PC-9 (cell line): ENCODE measurements at regions not wholly inside any gene's neighbourhood (a gene's known extent, or its start where the extent isn't known, plus 50 kb on each side); places are given as distances from the start of the nearest gene placed in this dataset.

Experiments
- BruUV-seq: library from RNA; stranded (reverse); fragments of 400-500 nt; replicated peaks from 2 replicates; lab custom pipeline; 2021; lab: Mats Ljungman, UMichigan
- CTCF ChIA-PET: fragments of 300-600 bp; sonication (Branson Sonifier 250); formaldehyde crosslinking; loops from one replicate; lab custom pipeline; 2022; ENCODE audit warnings: antibody characterized with exemption; lab: Charles Lee
- POLR2A ChIA-PET: fragments of 300-600 bp; sonication (Branson Sonifier 250); formaldehyde crosslinking; loops from one replicate; lab custom pipeline; 2022; ENCODE audit warnings: antibody characterized with exemption; ENCODE audit not compliant: unreplicated experiment; lab: Charles Lee
- DNase-seq, 2 experiments: peaks; one replicate each; pipeline versions ENCODE4 v3.0.0 to v3.0.0-alpha.2; 2015 to 2022; ENCODE audit warnings: mixed read lengths in 1 of 2
- H2AFZ ChIP-seq: fragments of 200-600 bp; sonication (generic); 2 replicates; pipeline ENCODE4 v1.8.1; 2017; ENCODE audit warnings: antibody characterized with exemption
- H3F3A ChIP-seq: fragments of 200-600 bp; sonication (generic); 2 replicates; pipeline ENCODE4 v1.8.1; 2017; ENCODE audit warnings: antibody characterized with exemption, mild to moderate bottlenecking, low read depth; ENCODE audit not compliant: insufficient read depth
- H3K27ac ChIP-seq: fragments of 200-600 bp; sonication (generic); 2 replicates; pipeline ENCODE4 v1.6.1; 2016; ENCODE audit warnings: mixed run types
- H3K27me3 ChIP-seq: fragments of 200-600 bp; sonication (generic); 2 replicates; pipeline ENCODE4 v1.6.1; 2016; ENCODE audit warnings: low read depth, mixed run types; ENCODE audit not compliant: insufficient read depth
- H3K36me3 ChIP-seq: fragments of 200-600 bp; sonication (generic); 2 replicates; pipeline ENCODE4 v1.6.1; 2016; ENCODE audit warnings: low read depth, mixed run types
- H3K4me1 ChIP-seq: fragments of 200-600 bp; sonication (generic); replicated peaks from 2 replicates; pipeline ENCODE4 v1.6.1; 2016; ENCODE audit warnings: mixed run types; ENCODE audit not compliant: insufficient read depth
- H3K4me2 ChIP-seq: fragments of 200-600 bp; sonication (generic); 2 replicates; pipeline ENCODE4 v1.6.1; 2017; ENCODE audit warnings: mixed run types
- H3K4me3 ChIP-seq: fragments of 200-600 bp; sonication (generic); 2 replicates; pipeline ENCODE4 v1.6.1; 2016; ENCODE audit warnings: mixed run types
- H3K79me2 ChIP-seq: fragments of 200-600 bp; sonication (generic); 2 replicates; pipeline ENCODE4 v1.6.1; 2017; ENCODE audit warnings: low read depth, mixed run types
- H3K9me2 ChIP-seq: fragments of 200-600 bp; sonication (generic); 2 replicates; pipeline ENCODE4 v1.8.1; 2017; ENCODE audit warnings: mild to moderate bottlenecking; ENCODE audit not compliant: insufficient read depth
- H3K9me3 ChIP-seq: fragments of 200-600 bp; sonication (generic); 2 replicates; pipeline ENCODE4 v1.8.1; 2016; ENCODE audit warnings: low read depth; ENCODE audit not compliant: insufficient read depth
- H4K20me1 ChIP-seq: fragments of 200-600 bp; sonication (generic); 2 replicates; pipeline ENCODE4 v1.8.1; 2017; ENCODE audit not compliant: insufficient read depth
- CTCF ChIP-seq: fragments of 200-600 bp; sonication (generic); conservative IDR thresholded peaks from 2 replicates; pipeline ENCODE4 v1.6.1; 2017; ENCODE audit warnings: mixed run types, antibody characterized with exemption, mild to moderate bottlenecking, moderate library complexity
- EZH2 ChIP-seq: fragments of 200-600 bp; sonication (generic); IDR thresholded peaks from 2 replicates; pipeline ENCODE4 v1.8.0; 2017; ENCODE audit warnings: antibody characterized with exemption, low read depth
- intact Hi-C: fragments of 100-400 bp; cut with micrococcal nuclease; formaldehyde crosslinking; loops from one replicate; pipeline ENCODE4 v1.10.0; 2022; ENCODE audit not compliant: unreplicated experiment

GRCh38 chr2:190783513-190784263 is 96.9 kb upstream of the GLS start:
- POLR2A ChIA-PET, result no interaction called here
- H3K4me2 ChIP-seq, result no peak overlapping the region
- no TSS peak for BruUV-seq

GRCh38 chr2:190785334-190785733 is 95.3 kb upstream of the GLS start:
- Histone ChIP-seq H3K27ac (peak overlapping the region; percentile 94), H3K9me2 (no peaks in the 10 kb centered on the region), H3K79me2 (no peaks in the 10 kb centered on the region), H3K4me3 (no peak overlapping the region), H3K4me2 (peak overlapping the region; percentile 50), H3K27me3 (no peaks in the 10 kb centered on the region), H3F3A (peaks cover 25% of the 10 kb centered on the region; the same call in 1 of the 2 replicates), H3K4me1 (peaks cover 26% of the 10 kb centered on the region), H3K36me3 (no peaks in the 10 kb centered on the region), H4K20me1 (no peaks in the 10 kb centered on the region), H2AFZ (no peak overlapping the region), H3K9me3 (no peaks in the 10 kb centered on the region; the same call in 1 of the 2 replicates)
- DNase-seq, result peak in 1 of 2 experiments; percentile 49
- ChIA-PET CTCF (no interaction called here), POLR2A (no interaction called here)
- intact Hi-C loops, result loop anchor here (5.0 to 10.0 kb wide), 3 partner anchors 52 to 401 kb away; no protein-coding TSS in a partner anchor
- TF ChIP-seq CTCF (no peak), EZH2 (no peak)
- no TSS peak for BruUV-seq

More at GRCh38 chr2:190783513-190784263, 96.9 kb upstream of the GLS start:
- DNase-seq, result no peak
- Histone ChIP-seq H2AFZ (no peak overlapping the region), H3K36me3 (no peaks in the 10 kb centered on the region), H3K4me3 (no peak overlapping the region), H3K9me3 (no peaks in the 10 kb centered on the region; the same call in 1 of the 2 replicates), H3K27me3 (no peaks in the 10 kb centered on the region), H3K27ac (no peak overlapping the region), H4K20me1 (no peaks in the 10 kb centered on the region), H3K9me2 (no peaks in the 10 kb centered on the region), H3K79me2 (no peaks in the 10 kb centered on the region), H3F3A (peaks cover 25% of the 10 kb centered on the region; the same call in 1 of the 2 replicates), H3K4me1 (peaks cover 26% of the 10 kb centered on the region)
- TF ChIP-seq CTCF (no peak), EZH2 (no peak)
- intact Hi-C loops, result loop anchor here (5.0 to 10.0 kb wide), 4 partner anchors 261 to 739 kb away; no protein-coding TSS in a partner anchor
- CTCF ChIA-PET, result interaction anchor here (0.5 kb wide), 1 partner anchor 1003 kb away, joined by 7 read pairs; no protein-coding TSS in a partner anchor

- peak; percentile 49 to 93 for DNase-seq
- peaks cover 33% of the 10 kb centered on the region for H3K4me1 ChIP-seq
- H3K27ac ChIP-seq, result peak overlapping the region; percentile 94
Measured at GRCh38 chr2:190786404-190787166, 94.0 kb upstream of the GLS start.

More at GRCh38 chr2:190786404-190787166, 94.0 kb upstream of the GLS start:
- BruUV-seq, result no TSS peak
- Histone ChIP-seq H3K27me3 (no peaks in the 10 kb centered on the region), H3F3A (peaks cover 29% of the 10 kb centered on the region; the same call in 1 of the 2 replicates), H3K36me3 (no peaks in the 10 kb centered on the region), H2AFZ (no peak overlapping the region), H4K20me1 (no peaks in the 10 kb centered on the region), H3K9me2 (no peaks in the 10 kb centered on the region), H3K9me3 (no peaks in the 10 kb centered on the region; the same call in 1 of the 2 replicates), H3K4me3 (no peak overlapping the region), H3K79me2 (no peaks in the 10 kb centered on the region), H3K4me2 (peak overlapping the region; percentile 50)
- CTCF ChIA-PET, result no interaction called here
- TF ChIP-seq CTCF (no peak), EZH2 (no peak)
- POLR2A ChIA-PET, result interaction anchor here (0.7 kb wide), 1 partner anchor 98 kb away, joined by 3 read pairs; no protein-coding TSS in a partner anchor
- intact Hi-C loops, result loop anchor here (1.0 to 10.0 kb wide), 6 partner anchors 51 to 402 kb away; no protein-coding TSS in a partner anchor
